HCT116 (cell line): ENCODE measurements at regions not wholly inside any gene's neighbourhood (a gene's known extent, or its start where the extent isn't known, plus 50 kb on each side); places are given as distances from the start of the nearest gene placed in this dataset.

ENCODE experiments used
- ATAC-seq: fragments of 200-7000 bp; cut with Tn5 transposase; 2 replicates; pipeline ENCODE4 v1.9.1; 2020; ENCODE audit warnings: mild to moderate bottlenecking, moderate library complexity
- BruUV-seq: library from RNA; stranded (reverse); fragments of 400-500 nt; replicated peaks from 2 replicates; lab custom pipeline; 2021; lab: Mats Ljungman, UMichigan
- CTCF ChIA-PET: fragments of 300-600 bp; sonication (Branson Sonifier 250); formaldehyde crosslinking; loops from one replicate; lab custom pipeline; 2021; ENCODE audit warnings: antibody characterized with exemption; lab: Charles Lee
- POLR2A ChIA-PET: fragments of 300-600, 350-600 bp; sonication (Branson Sonifier 250); formaldehyde crosslinking; loops from one replicate; lab custom pipeline; 2021; ENCODE audit warnings: antibody characterized with exemption; lab: Charles Lee
- RAD21 ChIA-PET, 2 experiments: fragments of 300-600 bp; sonication (Branson Sonifier 250); formaldehyde crosslinking; loops; one replicate each; lab custom pipeline; 2023; ENCODE audit warnings: low total read pairs in 2 of 2; ENCODE audit not compliant: uncharacterized antibody in 2 of 2, unreplicated experiment in 2 of 2, low non-redundant PET in 1 of 2; lab: Charles Lee
- DNase-seq: peaks from one replicate; pipeline ENCODE4 v3.0.0-alpha.2; 2010; ENCODE audit warnings: low read depth, low spot score
- H2AFZ ChIP-seq: fragments of 200-600 bp; shearing (Covaris generic), sonication (generic); 2 replicates; pipeline ENCODE4 v1.6.1; 2017; ENCODE audit warnings: low read depth, mixed run types, mixed read lengths, antibody characterized with exemption, low read length; ENCODE audit not compliant: poor library complexity, severe bottlenecking
- H3K27ac ChIP-seq: 2 replicates; pipeline ENCODE4 v1.5.1; 2012; ENCODE audit warnings: low read depth, low read length
- H3K27me3 ChIP-seq: fragments of 200-600 bp; sonication (generic); 2 replicates; pipeline ENCODE4 v1.6.1; 2016; ENCODE audit warnings: mixed run types, low read length, mixed read lengths; ENCODE audit not compliant: insufficient read depth
- H3K36me3 ChIP-seq, 2 experiments: fragments of 200-500 bp in 1 of 2; fragments of 200-600 bp in 1 of 2; sonication (Bioruptor generic) in 1 of 2; sonication (generic) in 1 of 2; 2 replicates each; pipeline versions ENCODE4 v1.5.1 to v1.6.1; 2014 to 2016; ENCODE audit warnings: low read length in 2 of 2, inconsistent platforms in 1 of 2, mixed read lengths in 1 of 2, mixed run types in 1 of 2; ENCODE audit not compliant: insufficient read depth in 2 of 2, control insufficient read depth in 1 of 2
- H3K4me1 ChIP-seq, 2 experiments: fragments of 200-600 bp in 1 of 2; sonication (generic) in 1 of 2; 2 replicates each; pipeline versions ENCODE4 v1.5.1 to v1.6.1; 2012 to 2017; ENCODE audit warnings: low read length in 2 of 2, inconsistent platforms in 1 of 2, mild to moderate bottlenecking in 1 of 2, mixed read lengths in 1 of 2, mixed run types in 1 of 2, moderate library complexity in 1 of 2; ENCODE audit not compliant: insufficient read depth in 2 of 2, control insufficient read depth in 1 of 2
- H3K4me2 ChIP-seq: fragments of 200-600 bp; sonication (generic); 2 replicates; pipeline ENCODE4 v1.6.1; 2017; ENCODE audit warnings: mixed run types, low read length, mixed read lengths
- H3K4me3 ChIP-seq, 2 experiments: fragments of 200-600 bp in 1 of 2; sonication (generic) in 1 of 2; replicated peaks in 1 of 2; 2 replicates each; pipeline ENCODE4 v1.5.1; 2011 to 2016; ENCODE audit warnings: low read length in 2 of 2, control low read depth in 1 of 2, low read depth in 1 of 2, mild to moderate bottlenecking in 1 of 2, mixed read lengths in 1 of 2, mixed run types in 1 of 2
- H3K79me2 ChIP-seq: fragments of 200-600 bp; sonication (generic); 2 replicates; pipeline ENCODE4 v1.6.1; 2017; ENCODE audit warnings: mild to moderate bottlenecking, mixed run types, low read length, moderate library complexity, mixed read lengths; ENCODE audit not compliant: insufficient read depth
- H3K9ac ChIP-seq: fragments of 200-600 bp; sonication (generic); 2 replicates; pipeline ENCODE4 v1.6.1; 2016; ENCODE audit warnings: low read length, mixed read lengths
- H3K9me2 ChIP-seq: fragments of 200-600 bp; sonication (generic), shearing (Covaris generic); 2 replicates; pipeline ENCODE4 v1.6.1; 2017; ENCODE audit warnings: mixed run types, mild to moderate bottlenecking, moderate library complexity; ENCODE audit not compliant: insufficient read depth
- H3K9me3 ChIP-seq, 2 experiments: fragments of 200-500 bp in 1 of 2; fragments of 200-600 bp in 1 of 2; sonication (Bioruptor generic) in 1 of 2; sonication (generic) in 1 of 2; 2 replicates each; pipeline ENCODE4 v1.6.1; 2014 to 2017; ENCODE audit warnings: low read length in 2 of 2, mixed read lengths in 2 of 2, inconsistent platforms in 1 of 2, low read depth in 1 of 2, mild to moderate bottlenecking in 1 of 2, mixed run types in 1 of 2, moderate library complexity in 1 of 2; ENCODE audit not compliant: control insufficient read depth in 1 of 2, insufficient read depth in 1 of 2
- H4K20me1 ChIP-seq: fragments of 200-600 bp; sonication (generic), shearing (Covaris generic); 2 replicates; pipeline ENCODE4 v1.6.1; 2017; ENCODE audit warnings: mixed run types, mild to moderate bottlenecking, moderate library complexity; ENCODE audit not compliant: insufficient read depth
- CTCF ChIP-seq, 3 experiments: fragments of 200-600 bp in 1 of 3; sonication (generic) in 1 of 3; IDR thresholded peaks in 2 of 3; conservative IDR thresholded peaks in 1 of 3; 2 replicates each; pipeline ENCODE4 v1.5.1; 2012 to 2017; ENCODE audit warnings: low read depth in 2 of 3, low read length in 2 of 3, antibody characterized with exemption in 1 of 3, borderline replicate concordance in 1 of 3, control low read depth in 1 of 3, mild to moderate bottlenecking in 1 of 3, mixed read lengths in 1 of 3, mixed run types in 1 of 3, moderate library complexity in 1 of 3; ENCODE audit not compliant: insufficient read depth in 1 of 3
- EGR1 ChIP-seq: IDR thresholded peaks from 2 replicates; pipeline ENCODE4 v1.6.1; 2012; ENCODE audit warnings: low read depth
- EZH2 ChIP-seq: fragments of 200-600 bp; sonication (generic); IDR thresholded peaks from 2 replicates; pipeline ENCODE4 v1.6.1; 2017; ENCODE audit warnings: antibody characterized with exemption, mixed run types
- EZH2phosphoT487 ChIP-seq: fragments of 200-600 bp; IDR thresholded peaks from 2 replicates; pipeline ENCODE4 v1.6.1; 2018; ENCODE audit warnings: antibody characterized with exemption, borderline replicate concordance
- POLR2AphosphoS5 ChIP-seq: IDR thresholded peaks from 2 replicates; pipeline ENCODE4 v1.6.1; 2011; ENCODE audit warnings: mild to moderate bottlenecking, low read depth, low read length, moderate library complexity
- RAD21 ChIP-seq: IDR thresholded peaks from 2 replicates; pipeline ENCODE4 v1.6.1; 2012; ENCODE audit warnings: low read depth, mild to moderate bottlenecking
- SIN3A ChIP-seq: IDR thresholded peaks from 2 replicates; pipeline ENCODE4 v1.6.1; 2012; ENCODE audit warnings: low read depth
- SP1 ChIP-seq: IDR thresholded peaks from 2 replicates; pipeline ENCODE4 v1.6.1; 2012; ENCODE audit warnings: low read depth
- SRF ChIP-seq: IDR thresholded peaks from 2 replicates; pipeline ENCODE4 v1.6.1; 2012; ENCODE audit warnings: low read depth
- TCF7L2 ChIP-seq: IDR thresholded peaks from 2 replicates; pipeline ENCODE4 v1.7.0; 2011; ENCODE audit warnings: borderline replicate concordance, inconsistent platforms; ENCODE audit not compliant: insufficient read depth, insufficient read length; ENCODE audit errors: extremely low read depth
- ZNF274 ChIP-seq: fragments of 200-500 bp; sonication (Bioruptor generic); IDR thresholded peaks from 2 replicates; pipeline ENCODE4 v1.6.1; 2014; ENCODE audit warnings: mild to moderate bottlenecking, low read depth, low read length, inconsistent platforms
- intact Hi-C: fragments of 100-400 bp; cut with micrococcal nuclease; formaldehyde crosslinking; loops from 2 replicates; pipeline ENCODE4 v1.10.0; 2022
- TF ChIP-seq, protein P1 (sequence below): IDR thresholded peaks from 2 replicates; pipeline ENCODE4 v1.6.1; 2012; ENCODE audit warnings: low read depth
- TF ChIP-seq, protein P2 (sequence below): IDR thresholded peaks from 2 replicates; pipeline ENCODE4 v1.6.1; 2012

DNA sequence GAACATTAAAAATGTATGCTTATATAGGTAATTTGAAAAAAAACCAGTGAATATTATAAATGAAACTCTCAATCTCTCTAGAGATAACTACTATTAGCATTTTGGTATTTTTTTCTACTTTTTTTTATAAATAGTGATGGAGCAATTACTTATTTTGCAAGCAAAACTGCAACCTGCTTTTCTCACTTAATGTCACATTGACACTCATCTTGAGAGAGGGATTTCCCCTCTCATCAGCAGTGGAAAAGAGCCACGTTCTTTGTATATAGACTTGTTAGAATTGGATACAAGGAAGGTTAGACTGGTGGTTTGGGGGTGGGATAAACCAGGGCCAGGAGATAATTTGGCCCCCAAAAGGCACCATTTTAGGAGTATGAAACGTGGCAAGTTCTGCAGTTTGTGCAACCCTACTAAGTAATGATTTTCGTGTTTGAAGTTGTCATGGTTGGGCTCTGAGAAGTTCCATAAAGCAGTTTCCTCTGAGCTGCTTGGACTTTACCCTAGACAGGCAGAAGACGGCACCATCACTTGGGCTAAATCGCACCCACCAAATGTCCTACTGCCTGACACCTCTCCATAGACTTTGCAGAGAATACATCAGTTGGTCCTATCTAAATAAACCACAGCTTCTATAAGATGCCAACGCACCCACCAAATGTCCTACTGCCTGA is 194.0 kb downstream of the ACTR3 start:
- DNase-seq: no peak
- RAD21 ChIA-PET: no interaction called here
- no peak overlapping the region for H2AFZ ChIP-seq
- H3K4me2 ChIP-seq: no peak overlapping the region
- intact Hi-C loops: no loop called here
- CTCF ChIA-PET: no interaction called here
- POLR2A ChIA-PET: no interaction called here
- no peaks in the 10 kb centered on the region for H3K9me2 ChIP-seq
- TF ChIP-seq SRF (no peak), EZH2phosphoT487 (no peak), EGR1 (no peak), TCF7L2 (no peak), ZNF274 (no peak), SP1 (no peak), CTCF (IDR thresholded peaks at IDR 0.05 in 2 of 3, conservative IDR thresholded peaks at IDR 0.05 in 1 of 3; ENCODE audit: borderline replicate concordance in 1 of 3, insufficient read depth in 1 of 3, low read depth in 2 of 3, low read length in 2 of 3) (no peak), SIN3A (no peak), RAD21 (no peak), EZH2 (no peak), POLR2AphosphoS5 (no peak)
- TF ChIP-seq, protein P1, sequence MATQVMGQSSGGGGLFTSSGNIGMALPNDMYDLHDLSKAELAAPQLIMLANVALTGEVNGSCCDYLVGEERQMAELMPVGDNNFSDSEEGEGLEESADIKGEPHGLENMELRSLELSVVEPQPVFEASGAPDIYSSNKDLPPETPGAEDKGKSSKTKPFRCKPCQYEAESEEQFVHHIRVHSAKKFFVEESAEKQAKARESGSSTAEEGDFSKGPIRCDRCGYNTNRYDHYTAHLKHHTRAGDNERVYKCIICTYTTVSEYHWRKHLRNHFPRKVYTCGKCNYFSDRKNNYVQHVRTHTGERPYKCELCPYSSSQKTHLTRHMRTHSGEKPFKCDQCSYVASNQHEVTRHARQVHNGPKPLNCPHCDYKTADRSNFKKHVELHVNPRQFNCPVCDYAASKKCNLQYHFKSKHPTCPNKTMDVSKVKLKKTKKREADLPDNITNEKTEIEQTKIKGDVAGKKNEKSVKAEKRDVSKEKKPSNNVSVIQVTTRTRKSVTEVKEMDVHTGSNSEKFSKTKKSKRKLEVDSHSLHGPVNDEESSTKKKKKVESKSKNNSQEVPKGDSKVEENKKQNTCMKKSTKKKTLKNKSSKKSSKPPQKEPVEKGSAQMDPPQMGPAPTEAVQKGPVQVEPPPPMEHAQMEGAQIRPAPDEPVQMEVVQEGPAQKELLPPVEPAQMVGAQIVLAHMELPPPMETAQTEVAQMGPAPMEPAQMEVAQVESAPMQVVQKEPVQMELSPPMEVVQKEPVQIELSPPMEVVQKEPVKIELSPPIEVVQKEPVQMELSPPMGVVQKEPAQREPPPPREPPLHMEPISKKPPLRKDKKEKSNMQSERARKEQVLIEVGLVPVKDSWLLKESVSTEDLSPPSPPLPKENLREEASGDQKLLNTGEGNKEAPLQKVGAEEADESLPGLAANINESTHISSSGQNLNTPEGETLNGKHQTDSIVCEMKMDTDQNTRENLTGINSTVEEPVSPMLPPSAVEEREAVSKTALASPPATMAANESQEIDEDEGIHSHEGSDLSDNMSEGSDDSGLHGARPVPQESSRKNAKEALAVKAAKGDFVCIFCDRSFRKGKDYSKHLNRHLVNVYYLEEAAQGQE: no peak
- TF ChIP-seq, protein P2, sequence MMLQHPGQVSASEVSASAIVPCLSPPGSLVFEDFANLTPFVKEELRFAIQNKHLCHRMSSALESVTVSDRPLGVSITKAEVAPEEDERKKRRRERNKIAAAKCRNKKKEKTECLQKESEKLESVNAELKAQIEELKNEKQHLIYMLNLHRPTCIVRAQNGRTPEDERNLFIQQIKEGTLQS: no peak
- TF ChIP-seq, all 23 proteins: peak for 0
- no peaks in the 10 kb centered on the region for H3K27me3 ChIP-seq
- no peaks in the 10 kb centered on the region for H4K20me1 ChIP-seq
- H3K4me3 ChIP-seq: no peak overlapping the region
- ATAC-seq: no peak
- H3K27ac ChIP-seq: no peak overlapping the region
- no peaks in the 10 kb centered on the region for H3K9me3 ChIP-seq
- no peak overlapping the region for H3K9ac ChIP-seq
- no TSS peak for BruUV-seq
- no peaks in the 10 kb centered on the region for H3K79me2 ChIP-seq
- H3K36me3 ChIP-seq: no peaks in the 10 kb centered on the region
- H3K4me1 ChIP-seq: no peaks in the 10 kb centered on the region
